Stimulated activated CD8-positive, alpha-beta memory T cell treated with anti-CD3 and anti-CD28 coated beads, Interleukin-15, amount 100 ng/mL, for 4 hours (primary cell): ENCODE measurements at regions not wholly inside any gene's neighbourhood (a gene's known extent, or its start where the extent isn't known, plus 50 kb on each side); places are given as distances from the start of the nearest gene placed in this dataset.
"Not testable (repeated sequence)": the region's sequence is repeated elsewhere in the genome, so short reads cannot be mapped to it uniquely, and the experiment has no call there.

Source experiments
- DNase-seq, 2 donors: peaks; one replicate each; pipeline ENCODE4 v3.0.0-alpha.2; 2020; ENCODE audit warnings: low read depth in 2 of 2

GRCh38 chr2:212786088-212786487 lies 247.5 kb upstream of the ERBB4 start:
- DNase-seq: not testable (repeated sequence)

GRCh38 chr2:212777020-212777491 lies 238.5 kb upstream of the ERBB4 start:
- no peak for DNase-seq

GRCh38 chr2:212773808-212774339 lies 235.3 kb upstream of the ERBB4 start:
- no peak for DNase-seq

- DNase-seq: no peak
These were observed 231.6 kb upstream of the ERBB4 start for GRCh38 chr2:212770240-212770639.

- DNase-seq: no peak
These were observed 228.3 kb upstream of the ERBB4 start for GRCh38 chr2:212766921-212767320.

- DNase-seq: no peak
These were observed 214.2 kb upstream of the ERBB4 start for GRCh38 chr2:212752730-212753351.

- DNase-seq: no peak
These were observed 206.8 kb upstream of the ERBB4 start for GRCh38 chr2:212745359-212745758.

GRCh38 chr2:212737392-212738172 lies 199.0 kb upstream of the ERBB4 start:
- DNase-seq: no peak

- no peak for DNase-seq
These were observed 197.8 kb upstream of the ERBB4 start for GRCh38 chr2:212736385-212736726.

- no peak for DNase-seq
These were observed 194.7 kb upstream of the ERBB4 start for GRCh38 chr2:212733273-212733672.

GRCh38 chr2:212732860-212733259 lies 194.3 kb upstream of the ERBB4 start:
- DNase-seq: no peak

GRCh38 chr2:212730994-212731393 lies 192.4 kb upstream of the ERBB4 start:
- DNase-seq: no peak

GRCh38 chr2:212728717-212729116 lies 190.1 kb upstream of the ERBB4 start:
- no peak for DNase-seq

GRCh38 chr2:212727751-212728150 lies 189.1 kb upstream of the ERBB4 start:
- DNase-seq: no peak

GRCh38 chr2:212726403-212726802 lies 187.8 kb upstream of the ERBB4 start:
- DNase-seq: no peak

GRCh38 chr2:212725180-212725579 lies 186.6 kb upstream of the ERBB4 start:
- no peak for DNase-seq

- DNase-seq: no peak
These were observed 184.6 kb upstream of the ERBB4 start for GRCh38 chr2:212723226-212723625.

- no peak for DNase-seq
These were observed 183.4 kb upstream of the ERBB4 start for GRCh38 chr2:212722046-212722445.

- DNase-seq: no peak
These were observed 182.4 kb upstream of the ERBB4 start for GRCh38 chr2:212721026-212721451.

- DNase-seq: not testable (repeated sequence)
These were observed 176.8 kb upstream of the ERBB4 start for GRCh38 chr2:212715411-212715810.

GRCh38 chr2:212713681-212714080 lies 175.1 kb upstream of the ERBB4 start:
- DNase-seq: no peak

GRCh38 chr2:212712991-212713390 lies 174.4 kb upstream of the ERBB4 start:
- no peak for DNase-seq

GRCh38 chr2:212712466-212712865 lies 173.9 kb upstream of the ERBB4 start:
- DNase-seq: no peak
